Smooth muscle cell (in vitro differentiated cells): ENCODE measurements at regions not wholly inside any gene's neighbourhood (a gene's known extent, or its start where the extent isn't known, plus 50 kb on each side); places are given as distances from the start of the nearest gene placed in this dataset.

ENCODE experiments used
- DNase-seq: peaks from one replicate; lab custom pipeline; 2025; ENCODE audit not compliant: unreplicated experiment; lab: John Stamatoyannopoulos, UW
- H2AFZ ChIP-seq: fragments of 200-600 bp; sonication (generic); 2 replicates; pipeline ENCODE4 v1.6.0; 2016; ENCODE audit warnings: antibody characterized with exemption, low read depth, mild to moderate bottlenecking
- H3F3A ChIP-seq: fragments of 200-600 bp; sonication (generic); 2 replicates; pipeline ENCODE4 v1.6.0; 2017; ENCODE audit warnings: antibody characterized with exemption, low read depth
- H3K27ac ChIP-seq: fragments of 200-600 bp; sonication (generic); 2 replicates; pipeline ENCODE4 v1.5.1; 2016; ENCODE audit warnings: low read depth, mild to moderate bottlenecking
- H3K27me3 ChIP-seq: fragments of 200-600 bp; sonication (generic); 2 replicates; pipeline ENCODE4 v1.6.1; 2016; ENCODE audit warnings: low read depth, mild to moderate bottlenecking
- H3K36me3 ChIP-seq: fragments of 200-600 bp; sonication (generic); 2 replicates; pipeline ENCODE4 v1.5.1; 2016; ENCODE audit warnings: low read depth
- H3K4me1 ChIP-seq: fragments of 200-600 bp; sonication (generic); 2 replicates; pipeline ENCODE4 v1.5.1; 2016; ENCODE audit warnings: low read depth
- H3K4me2 ChIP-seq: fragments of 200-600 bp; sonication (generic); 2 replicates; pipeline ENCODE4 v1.6.0; 2016; ENCODE audit warnings: mild to moderate bottlenecking
- H3K4me3 ChIP-seq: fragments of 200-600 bp; sonication (generic); 2 replicates; pipeline ENCODE4 v1.5.1; 2016; ENCODE audit warnings: mild to moderate bottlenecking
- H3K79me2 ChIP-seq: fragments of 200-600 bp; sonication (generic); 2 replicates; pipeline ENCODE4 v1.6.0; 2016; ENCODE audit warnings: low read depth, mild to moderate bottlenecking
- H3K9ac ChIP-seq: fragments of 200-600 bp; sonication (generic); 2 replicates; pipeline ENCODE4 v1.6.0; 2016; ENCODE audit warnings: low read depth
- H3K9me3 ChIP-seq: fragments of 200-600 bp; sonication (generic); replicated peaks from 2 replicates; pipeline ENCODE4 v1.5.1; 2016; ENCODE audit warnings: low read depth
- H4K20me1 ChIP-seq: fragments of 200-600 bp; sonication (generic); 2 replicates; pipeline ENCODE4 v1.6.0; 2016; ENCODE audit warnings: low read depth
- CTCF ChIP-seq: fragments of 200-600 bp; sonication (generic); IDR thresholded peaks from 2 replicates; pipeline ENCODE4 v1.5.1; 2017; ENCODE audit warnings: borderline replicate concordance, mild to moderate bottlenecking, antibody characterized with exemption; ENCODE audit not compliant: insufficient read depth, poor library complexity, severe bottlenecking
- WGBS: methylation state at CpG from one replicate; pipeline ENCODE4 v1.1.7; 2016; ENCODE audit warnings: low lambda C conversion rate; 5-methylcytosine and 5-hydroxymethylcytosine counted together

- H3K9me3 ChIP-seq, result no peaks in the 10 kb centered on the region
- H3K4me2 ChIP-seq, result no peak overlapping the region
- no peaks in the 10 kb centered on the region for H3K27me3 ChIP-seq
- DNase-seq, result no peak
- no peak for TF ChIP-seq CTCF
- H3K4me1 ChIP-seq, result peaks cover 7% of the 10 kb centered on the region
- peaks cover 22% of the 10 kb centered on the region for H3F3A ChIP-seq
- H4K20me1 ChIP-seq, result no peaks in the 10 kb centered on the region
- WGBS, result 93% methylated on average over 10 of the region's 10 CpGs
- no peak overlapping the region for H3K27ac ChIP-seq
- H3K9ac ChIP-seq, result no peak overlapping the region
- no peak overlapping the region for H3K4me3 ChIP-seq
- H2AFZ ChIP-seq, result no peak overlapping the region
- H3K79me2 ChIP-seq, result no peaks in the 10 kb centered on the region
- H3K36me3 ChIP-seq, result no peaks in the 10 kb centered on the region
Observed at GRCh38 chr2:236866542-236867340, 218.9 kb upstream of the COPS8 start.

GRCh38 chr2:236867441-236868260 is 218.0 kb upstream of the COPS8 start:
- 66% methylated on average over 12 of the region's 12 CpGs for WGBS
- no peak for DNase-seq

GRCh38 chr2:236870370-236870769 is 215.3 kb upstream of the COPS8 start:
- Histone ChIP-seq H3K4me2 (peak overlapping the region; percentile 42), H3K27ac (peak overlapping the region; percentile 98), H3K4me3 (no peak overlapping the region), H3K27me3 (no peaks in the 10 kb centered on the region), H3K79me2 (no peaks in the 10 kb centered on the region), H3K9me3 (no peaks in the 10 kb centered on the region), H2AFZ (no peak overlapping the region), H3F3A (peaks cover 26% of the 10 kb centered on the region), H3K9ac (peak overlapping the region; percentile 63), H3K4me1 (peaks cover 7% of the 10 kb centered on the region), H4K20me1 (no peaks in the 10 kb centered on the region), H3K36me3 (no peaks in the 10 kb centered on the region)
- no peak for TF ChIP-seq CTCF
- WGBS, result 5% methylated on average over 4 of the region's 4 CpGs
- DNase-seq, result no peak

More at GRCh38 chr2:236867441-236868260, 218.0 kb upstream of the COPS8 start:
- no peaks in the 10 kb centered on the region for H4K20me1 ChIP-seq
- H3K27ac ChIP-seq, result peak overlapping the region; percentile 33
- H3K9ac ChIP-seq, result no peak overlapping the region
- H3K36me3 ChIP-seq, result no peaks in the 10 kb centered on the region
- no peak for TF ChIP-seq CTCF
- H3K27me3 ChIP-seq, result no peaks in the 10 kb centered on the region
- H3F3A ChIP-seq, result peaks cover 31% of the 10 kb centered on the region
- no peak overlapping the region for H3K4me2 ChIP-seq
- H2AFZ ChIP-seq, result no peak overlapping the region
- peaks cover 7% of the 10 kb centered on the region for H3K4me1 ChIP-seq
- H3K4me3 ChIP-seq, result no peak overlapping the region
- H3K9me3 ChIP-seq, result no peaks in the 10 kb centered on the region
- no peaks in the 10 kb centered on the region for H3K79me2 ChIP-seq
